Mucosa of gallbladder (tissue), 1 donor: ENCODE measurements at regions not wholly inside any gene's neighbourhood (a gene's known extent, or its start where the extent isn't known, plus 50 kb on each side); places are given as distances from the start of the nearest gene placed in this dataset.

Experiments
- DNase-seq: peaks from one replicate; pipeline ENCODE4 v3.0.0-alpha.2; 2020; ENCODE audit warnings: low spot score
- donor health status: DM: no; HTN: no; CAD: no.

DNA sequence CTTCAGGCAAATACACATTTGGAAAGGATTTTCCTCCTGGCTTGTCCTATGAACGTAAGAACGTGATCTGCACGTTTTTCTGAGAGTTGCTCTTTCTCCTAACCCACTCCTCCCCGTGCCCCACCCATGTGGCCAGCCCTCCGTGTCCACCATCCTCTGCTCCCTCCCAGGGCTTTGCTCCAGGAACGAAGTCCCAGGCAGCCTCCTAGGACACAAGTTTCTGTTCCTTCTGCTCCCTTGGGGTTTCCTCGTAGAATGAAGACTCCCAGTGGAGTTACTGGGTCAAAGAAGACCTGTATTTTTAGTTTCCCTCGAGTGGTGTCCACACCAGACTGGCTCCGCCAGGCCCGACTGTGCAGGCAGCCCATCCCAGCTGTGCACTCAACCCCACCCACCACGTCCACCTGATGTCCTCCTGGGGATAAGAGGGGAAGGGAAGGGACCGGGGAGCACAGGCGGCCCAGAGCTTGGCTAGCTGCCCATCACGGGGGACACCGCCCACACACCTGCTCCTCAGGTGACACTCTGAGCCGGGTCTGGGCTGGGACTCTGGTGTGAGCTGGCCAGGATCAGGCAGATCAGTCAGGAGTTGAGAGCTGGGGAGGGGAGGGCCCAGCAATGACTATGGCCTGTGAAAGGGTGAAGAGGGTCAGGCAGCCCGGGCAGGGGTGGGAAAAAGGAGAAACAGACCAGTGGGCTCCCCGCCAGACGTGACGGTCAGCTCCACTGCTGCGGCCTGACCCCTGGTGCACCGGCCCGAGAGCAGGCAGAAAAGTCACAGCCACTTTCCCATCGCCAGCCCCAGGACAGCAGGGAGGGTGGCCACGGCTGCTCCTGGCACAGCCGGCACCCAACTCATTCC lies 54.3 kb upstream of the PPP2R2D start:
- no peak for DNase-seq

DNA sequence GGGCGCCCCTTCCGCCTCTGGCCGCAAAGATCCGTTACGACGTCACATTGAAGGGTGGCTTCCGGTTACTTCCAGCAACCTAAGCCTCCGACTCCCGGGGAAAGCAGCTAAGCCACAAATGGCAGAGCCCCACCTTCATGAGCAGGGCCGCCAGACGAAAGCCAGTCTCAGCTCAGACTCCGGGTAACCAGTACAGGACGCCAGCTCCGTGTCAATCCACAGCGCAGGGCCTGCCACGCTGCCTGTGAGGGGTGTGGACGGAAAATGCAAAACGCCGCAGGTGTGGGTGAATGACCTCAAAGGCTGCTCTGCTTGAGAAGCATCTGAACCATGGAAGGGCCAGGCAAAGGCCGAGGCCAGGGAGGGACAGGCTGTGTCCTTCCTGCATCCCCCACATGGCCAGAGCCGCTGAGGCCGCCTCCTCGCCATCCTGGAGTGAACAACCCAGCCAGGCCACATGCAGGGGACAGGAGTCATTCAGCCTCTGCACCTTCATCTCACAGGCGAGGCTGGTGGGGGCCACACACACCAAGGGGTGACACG lies 53.5 kb upstream of the PPP2R2D start:
- DNase-seq = no peak

DNA sequence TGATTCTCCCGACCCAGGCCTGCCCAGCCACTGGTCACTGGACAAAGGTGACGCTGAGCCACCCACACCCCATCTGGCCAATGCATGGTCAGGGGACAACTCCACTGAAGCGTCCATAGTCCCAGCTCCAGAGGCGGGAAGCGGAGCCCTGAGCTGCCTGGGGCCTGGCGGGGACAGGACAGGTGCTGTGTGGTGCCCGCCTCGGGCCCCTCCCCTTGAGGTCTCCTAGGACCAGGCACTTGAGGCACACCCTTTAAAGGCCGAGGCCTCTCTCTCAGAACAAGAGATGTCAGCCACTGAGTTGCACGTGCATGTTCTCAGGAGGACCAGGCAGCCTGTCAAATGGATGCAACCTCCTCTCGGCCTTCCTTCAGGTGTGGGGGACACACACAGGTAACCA lies 52.5 kb upstream of the PPP2R2D start:
- no peak for DNase-seq

GRCh38 chr10:131848741-131849590 lies 51.8 kb upstream of the PPP2R2D start:
- DNase-seq = no peak

- DNase-seq = no peak
These were observed 51.0 kb upstream of the PPP2R2D start for GRCh38 chr10:131849591-131850382.

DNA sequence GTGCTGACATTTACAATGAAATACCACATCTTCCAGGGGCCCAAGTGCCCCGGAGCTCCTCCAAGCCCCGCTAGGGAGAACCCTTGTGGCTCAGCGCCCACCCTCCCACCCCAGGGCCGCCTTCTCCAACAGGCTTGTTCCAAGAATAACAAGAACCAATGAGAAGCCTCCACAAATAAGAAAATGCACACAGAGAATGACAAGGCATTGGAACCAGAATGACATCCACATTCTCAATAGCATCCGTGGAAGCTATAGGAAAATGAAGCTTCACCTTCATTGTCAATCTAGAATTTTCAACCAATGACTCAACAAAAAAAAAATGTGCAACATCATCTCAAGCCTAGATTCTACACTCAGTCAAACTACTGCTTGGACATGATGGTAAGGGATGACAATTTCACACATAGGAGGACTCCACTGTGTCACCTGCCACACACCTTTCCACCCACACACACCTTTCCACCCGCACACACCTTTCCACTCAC lies 50.4 kb upstream of the PPP2R2D start:
- no peak for DNase-seq
